GM13977 (cell line): ENCODE measurements at regions not wholly inside any gene's neighbourhood (a gene's known extent, or its start where the extent isn't known, plus 50 kb on each side); places are given as distances from the start of the nearest gene placed in this dataset.

Experiments used
- DNase-seq: peaks from one replicate; pipeline ENCODE4 v3.0.0; 2012; ENCODE audit warnings: low spot score
- CTCF ChIP-seq: IDR thresholded peaks from 2 replicates; pipeline ENCODE4 v1.5.1; 2012; ENCODE audit warnings: mild to moderate bottlenecking, control low read depth; ENCODE audit not compliant: insufficient read depth; ENCODE audit errors: extremely low read depth, missing control alignments
- in situ Hi-C: fragments of 300-500 bp; cut with MboI; formaldehyde crosslinking; loops from one replicate; pipeline ENCODE4 v1.12.0; 2022; ENCODE audit warnings: low sequenced_read_pairs, low pct_unique_long_range_greater_than_20kb, mixed read lengths, inconsistent platforms; ENCODE audit not compliant: unreplicated experiment

- no peak for DNase-seq
- TF ChIP-seq CTCF, result no peak
- in situ Hi-C loops, result no loop called here
Measured at GRCh38 chr10:44465401-44466115, 80.7 kb upstream of the CXCL12 start.

GRCh38 chr10:44466236-44466635 lies 81.3 kb upstream of the CXCL12 start:
- in situ Hi-C loops, result no loop called here
- no peak for TF ChIP-seq CTCF
- no peak for DNase-seq

- in situ Hi-C loops, result no loop called here
- TF ChIP-seq CTCF, result no peak
- no peak for DNase-seq
Measured at GRCh38 chr10:44467090-44467489, 82.2 kb upstream of the CXCL12 start.

- TF ChIP-seq CTCF, result no peak
- DNase-seq, result no peak
- in situ Hi-C loops, result no loop called here
Measured at GRCh38 chr10:44467900-44468299, 83.0 kb upstream of the CXCL12 start.

GRCh38 chr10:44468525-44468924 lies 83.6 kb upstream of the CXCL12 start:
- in situ Hi-C loops, result no loop called here
- no peak for DNase-seq
- no peak for TF ChIP-seq CTCF

- no peak for TF ChIP-seq CTCF
- DNase-seq, result no peak
- in situ Hi-C loops, result no loop called here
Measured at GRCh38 chr10:44468965-44469364, 84.1 kb upstream of the CXCL12 start.
